Transverse colon (tissue), 4 donors: ENCODE measurements at regions not wholly inside any gene's neighbourhood (a gene's known extent, or its start where the extent isn't known, plus 50 kb on each side); places are given as distances from the start of the nearest gene placed in this dataset.

Experiments used
- DNase-seq: peaks from one replicate; pipeline ENCODE4 v3.0.0-alpha.2; 2019
- H3K27ac ChIP-seq, 4 donors: fragments of 200-600 bp; sonication (generic); 2 replicates each; pipeline ENCODE4 v1.5.1; 2016 to 2018; ENCODE audit warnings: inconsistent platforms in 4 of 4
- H3K27me3 ChIP-seq: fragments of 200-600 bp; sonication (generic); 2 replicates; pipeline ENCODE4 v1.5.1; 2017; ENCODE audit warnings: inconsistent platforms
- H3K36me3 ChIP-seq, 4 donors: fragments of 200-600 bp; sonication (generic); 2 replicates each; pipeline ENCODE4 v1.5.1; 2017 to 2019; ENCODE audit warnings: inconsistent platforms in 4 of 4
- H3K4me1 ChIP-seq, 4 donors: fragments of 200-600 bp; sonication (generic); 2 replicates each; pipeline ENCODE4 v1.5.1; 2017 to 2020; ENCODE audit warnings: inconsistent platforms in 4 of 4
- H3K4me3 ChIP-seq, 4 donors: fragments of 200-600 bp; sonication (generic); 1 replicate in 1 of 4; 2 replicates in 3 of 4; pipeline versions ENCODE4 v1.5.1 to v1.6.1; 2017 to 2019; ENCODE audit warnings: inconsistent platforms in 4 of 4
- H3K9me3 ChIP-seq, 2 donors: fragments of 200-600 bp; sonication (generic); 2 replicates each; pipeline ENCODE4 v1.5.1; 2017 to 2019; ENCODE audit warnings: inconsistent platforms in 2 of 2
- EP300 ChIP-seq: sonication (generic); formaldehyde crosslinking; IDR thresholded peaks from one replicate; pipeline ENCODE4 v1.6.1; 2017; ENCODE audit warnings: antibody characterized with exemption, low read depth
- POLR2A ChIP-seq: fragments of 450-650 bp; IDR thresholded peaks from one replicate; pipeline ENCODE4 v1.6.1; 2016; ENCODE audit warnings: antibody characterized with exemption, mild to moderate bottlenecking, moderate library complexity
- POLR2AphosphoS5 ChIP-seq, 3 donors: sonication (generic); formaldehyde crosslinking; IDR thresholded peaks; one replicate each; pipeline ENCODE4 v1.6.1; 2016; ENCODE audit warnings: antibody characterized with exemption in 3 of 3
- WGBS, 2 donors: methylation state at CpG; one replicate each; pipeline ENCODE4 v1.1.5; 2018; ENCODE audit warnings: low coverage in 1 of 2; 5-methylcytosine and 5-hydroxymethylcytosine counted together
- in situ Hi-C, 4 donors: fragments of 200-750 bp; cut with MboI; loops; one replicate each; pipeline versions ENCODE4 v1.15.0 to v1.15.1; 2017; ENCODE audit warnings: low sequenced_read_pairs in 3 of 4, low pct_ligation_motif_present in 1 of 4, low pct_unique_long_range_greater_than_20kb in 1 of 4
- intact Hi-C: fragments of 100-400 bp; cut with DNase I; formaldehyde crosslinking; loops from one replicate; pipeline ENCODE4 v1.15.1; 2023; ENCODE audit warnings: low total_unique reads
- TF ChIP-seq, protein P1 (sequence below), 5 experiments: fragments of 200-600 bp in 3 of 5; fragments of 450-650 bp in 2 of 5; sonication (generic) in 3 of 5; IDR thresholded peaks; 1 replicate in 2 of 5; 2 replicates in 3 of 5; pipeline ENCODE4 v1.5.1; 2016 to 2017; ENCODE audit warnings: antibody characterized with exemption in 5 of 5, inconsistent platforms in 3 of 5, mild to moderate bottlenecking in 2 of 5, moderate library complexity in 1 of 5

DNA sequence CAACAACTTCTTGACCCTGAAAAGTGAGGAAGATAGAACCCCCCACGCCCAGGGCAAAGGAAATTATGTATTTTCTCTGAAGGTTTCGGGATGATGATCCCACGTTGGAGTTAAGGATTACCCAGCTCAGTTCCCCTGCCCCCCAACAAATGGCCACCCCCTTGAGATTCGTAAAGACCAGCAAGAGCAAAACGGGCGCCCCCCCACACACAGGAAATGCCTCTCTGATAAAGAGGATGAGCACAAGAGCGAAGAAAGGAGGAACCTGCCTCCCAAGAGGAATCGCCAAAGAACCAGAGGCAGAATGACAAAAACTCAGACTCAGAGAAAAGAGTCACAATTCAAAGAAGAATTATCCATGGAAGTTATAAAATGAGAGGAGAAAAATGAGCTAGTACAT, 576.9 kb downstream of the MATN1 start:
- Histone ChIP-seq H3K27me3 (peaks cover 12% of the 10 kb centered on the region), H3K4me3 (no peak overlapping the region), H3K4me1 (no peaks in the 10 kb centered on the region), H3K36me3 (no peaks in the 10 kb centered on the region), H3K27ac (no peak overlapping the region), H3K9me3 (no peaks in the 10 kb centered on the region)
- WGBS, 2 donors, result 48 to 57% methylated on average over 7 to 8 of the region's 8 CpGs
- DNase-seq, result no peak
- TF ChIP-seq POLR2A (no peak), EP300 (no peak), POLR2AphosphoS5 (IDR thresholded peaks at IDR 0.05) (no peak)
- TF ChIP-seq, protein P1, sequence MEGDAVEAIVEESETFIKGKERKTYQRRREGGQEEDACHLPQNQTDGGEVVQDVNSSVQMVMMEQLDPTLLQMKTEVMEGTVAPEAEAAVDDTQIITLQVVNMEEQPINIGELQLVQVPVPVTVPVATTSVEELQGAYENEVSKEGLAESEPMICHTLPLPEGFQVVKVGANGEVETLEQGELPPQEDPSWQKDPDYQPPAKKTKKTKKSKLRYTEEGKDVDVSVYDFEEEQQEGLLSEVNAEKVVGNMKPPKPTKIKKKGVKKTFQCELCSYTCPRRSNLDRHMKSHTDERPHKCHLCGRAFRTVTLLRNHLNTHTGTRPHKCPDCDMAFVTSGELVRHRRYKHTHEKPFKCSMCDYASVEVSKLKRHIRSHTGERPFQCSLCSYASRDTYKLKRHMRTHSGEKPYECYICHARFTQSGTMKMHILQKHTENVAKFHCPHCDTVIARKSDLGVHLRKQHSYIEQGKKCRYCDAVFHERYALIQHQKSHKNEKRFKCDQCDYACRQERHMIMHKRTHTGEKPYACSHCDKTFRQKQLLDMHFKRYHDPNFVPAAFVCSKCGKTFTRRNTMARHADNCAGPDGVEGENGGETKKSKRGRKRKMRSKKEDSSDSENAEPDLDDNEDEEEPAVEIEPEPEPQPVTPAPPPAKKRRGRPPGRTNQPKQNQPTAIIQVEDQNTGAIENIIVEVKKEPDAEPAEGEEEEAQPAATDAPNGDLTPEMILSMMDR (IDR thresholded peaks at IDR 0.05), result no peak
- intact Hi-C loops, result no loop called here
- in situ Hi-C loops, result no loop called here

DNA sequence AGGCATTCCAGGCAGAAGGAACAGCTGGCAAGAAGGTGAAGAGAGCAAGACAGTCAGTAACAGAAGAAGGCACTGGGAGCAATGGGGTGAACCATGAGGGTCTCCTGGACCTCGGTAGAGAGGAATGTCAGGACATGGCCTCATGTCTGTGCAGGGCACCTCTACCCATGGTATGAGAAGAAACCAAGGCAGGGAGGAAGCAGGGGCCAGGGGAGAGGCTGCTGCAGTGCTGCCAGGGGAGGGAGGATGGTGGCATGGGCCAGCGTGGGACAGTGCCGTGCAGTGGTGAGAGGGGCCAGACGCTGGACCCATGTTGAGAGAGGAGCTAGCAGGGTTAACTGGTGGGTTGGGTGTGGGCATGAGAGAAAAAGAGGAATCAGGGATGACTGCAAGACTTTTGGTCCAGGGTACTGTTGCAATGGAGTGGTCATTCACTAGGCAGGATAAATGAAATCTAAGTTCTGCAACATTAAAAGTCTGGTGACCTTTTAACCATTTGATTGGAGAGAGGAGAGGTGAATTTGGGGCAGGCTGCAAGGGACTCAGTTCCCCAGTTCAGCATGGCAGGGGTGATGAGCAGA, 577.6 kb downstream of the MATN1 start:
- H3K27me3 ChIP-seq, result peaks cover 12% of the 10 kb centered on the region
- DNase-seq, result no peak
- TF ChIP-seq POLR2AphosphoS5 (IDR thresholded peaks at IDR 0.05) (no peak), EP300 (no peak), POLR2A (no peak)
- TF ChIP-seq, protein P1 (IDR thresholded peaks at IDR 0.05), result no peak
- H3K9me3 ChIP-seq, result no peaks in the 10 kb centered on the region
- intact Hi-C loops, result no loop called here
- in situ Hi-C loops, result no loop called here
- H3K27ac ChIP-seq, result no peak overlapping the region
- H3K4me3 ChIP-seq, result no peak overlapping the region
- H3K36me3 ChIP-seq, result no peaks in the 10 kb centered on the region
- H3K4me1 ChIP-seq, result no peaks in the 10 kb centered on the region
- 14 to 74% methylated on average over 1 to 4 of the region's 4 CpGs for WGBS, 2 donors

DNA sequence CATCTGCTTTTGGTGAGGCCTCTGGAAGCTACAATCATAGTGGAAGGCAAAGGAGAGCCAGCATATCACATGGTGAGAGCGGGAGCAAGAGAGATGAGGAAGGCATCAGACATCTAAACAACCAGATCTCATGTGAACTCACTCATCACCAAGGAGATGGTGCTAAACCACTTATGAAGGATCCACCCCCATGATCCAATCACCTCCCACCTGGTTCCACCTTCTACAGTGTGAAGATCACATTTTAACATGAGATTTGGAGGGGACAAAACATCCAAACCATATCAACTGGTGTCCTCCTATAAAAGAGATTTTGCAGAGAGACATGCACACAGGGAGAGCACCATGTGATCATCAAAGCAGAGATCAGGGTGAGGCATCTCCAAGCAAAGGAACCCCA, 578.6 kb downstream of the MATN1 start:
- Histone ChIP-seq H3K27ac (no peak overlapping the region), H3K4me1 (no peaks in the 10 kb centered on the region), H3K4me3 (no peak overlapping the region), H3K9me3 (no peaks in the 10 kb centered on the region), H3K36me3 (no peaks in the 10 kb centered on the region), H3K27me3 (peaks cover 12% of the 10 kb centered on the region)
- intact Hi-C loops (no loop called here), in situ Hi-C loops (no loop called here)
- DNase-seq, result no peak
- TF ChIP-seq POLR2A, result no peak
- no peak for TF ChIP-seq EP300
- TF ChIP-seq, protein P1 (IDR thresholded peaks at IDR 0.05), result no peak
- no peak for TF ChIP-seq POLR2AphosphoS5 (IDR thresholded peaks at IDR 0.05)
- WGBS, 2 donors, result 84 to 100% methylated on average over 1 of the region's 1 CpG

DNA sequence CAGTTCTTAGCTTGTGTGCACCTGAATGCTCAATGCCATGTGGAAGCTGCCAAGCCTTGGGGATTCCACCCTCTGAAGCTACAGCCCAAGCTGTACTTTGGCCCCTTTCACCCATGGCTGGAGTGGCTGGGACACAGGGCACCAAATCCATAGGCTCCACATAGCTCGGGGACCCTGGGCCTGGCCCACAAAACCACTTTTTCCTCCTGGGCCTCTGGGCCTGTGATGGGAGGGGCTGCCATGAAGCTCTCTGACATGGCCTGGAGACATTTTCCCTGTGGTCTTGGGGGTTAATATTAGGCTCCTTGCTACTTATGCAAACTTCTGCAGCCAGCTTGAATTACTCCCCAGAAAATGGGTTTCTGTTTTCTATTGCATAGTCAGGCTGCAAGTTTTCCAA, 579.9 kb downstream of the MATN1 start:
- TF ChIP-seq POLR2AphosphoS5 (IDR thresholded peaks at IDR 0.05) (no peak), EP300 (no peak), POLR2A (no peak)
- TF ChIP-seq, protein P1 (IDR thresholded peaks at IDR 0.05), result no peak
- in situ Hi-C loops, result no loop called here
- Histone ChIP-seq H3K27me3 (peaks cover 12% of the 10 kb centered on the region), H3K27ac (no peak overlapping the region), H3K9me3 (no peaks in the 10 kb centered on the region), H3K4me3 (no peak overlapping the region), H3K4me1 (no peaks in the 10 kb centered on the region), H3K36me3 (no peaks in the 10 kb centered on the region)
- intact Hi-C loops, result no loop called here
- 55% methylated on average over 1 of the region's 1 CpG; no CpG with 5 or more reads in 1 of the 2 donors for WGBS, 2 donors
- DNase-seq, result no peak
